Endothelial cell (in vitro differentiated cells): ENCODE measurements at regions not wholly inside any gene's neighbourhood (a gene's known extent, or its start where the extent isn't known, plus 50 kb on each side); places are given as distances from the start of the nearest gene placed in this dataset.

Experiments
- DNase-seq: peaks from one replicate; pipeline ENCODE4 v3.0.0; 2021; ENCODE audit warnings: low spot score
- H3K27ac Mint-ChIP-seq: one replicate; pipeline ENCODE4 v1.8.0; 2021; ENCODE audit warnings: mixed read lengths, inconsistent platforms; ENCODE audit not compliant: unreplicated experiment
- H3K27me3 Mint-ChIP-seq: one replicate; pipeline ENCODE4 v1.8.0; 2021; ENCODE audit warnings: mild to moderate bottlenecking, moderate library complexity, mixed read lengths, inconsistent platforms; ENCODE audit not compliant: unreplicated experiment
- H3K36me3 Mint-ChIP-seq: one replicate; pipeline ENCODE4 v1.8.0; 2021; ENCODE audit warnings: mild to moderate bottlenecking, low read depth, mixed read lengths, inconsistent platforms; ENCODE audit not compliant: unreplicated experiment
- H3K4me1 Mint-ChIP-seq: one replicate; pipeline ENCODE4 v1.8.0; 2021; ENCODE audit warnings: mild to moderate bottlenecking, mixed read lengths, inconsistent platforms; ENCODE audit not compliant: unreplicated experiment
- H3K4me3 Mint-ChIP-seq: one replicate; pipeline ENCODE4 v1.8.0; 2021; ENCODE audit warnings: mild to moderate bottlenecking, mixed read lengths, inconsistent platforms; ENCODE audit not compliant: unreplicated experiment
- H3K9me3 Mint-ChIP-seq: one replicate; pipeline ENCODE4 v1.8.0; 2021; ENCODE audit warnings: mixed read lengths, inconsistent platforms; ENCODE audit not compliant: unreplicated experiment
- TF ChIP-seq, protein P1 (sequence below): fragments of 200-600 bp; sonication (generic); IDR thresholded peaks from one replicate; pipeline ENCODE4 v1.5.0; 2021; ENCODE audit warnings: antibody characterized with exemption; ENCODE audit not compliant: unreplicated experiment

DNA sequence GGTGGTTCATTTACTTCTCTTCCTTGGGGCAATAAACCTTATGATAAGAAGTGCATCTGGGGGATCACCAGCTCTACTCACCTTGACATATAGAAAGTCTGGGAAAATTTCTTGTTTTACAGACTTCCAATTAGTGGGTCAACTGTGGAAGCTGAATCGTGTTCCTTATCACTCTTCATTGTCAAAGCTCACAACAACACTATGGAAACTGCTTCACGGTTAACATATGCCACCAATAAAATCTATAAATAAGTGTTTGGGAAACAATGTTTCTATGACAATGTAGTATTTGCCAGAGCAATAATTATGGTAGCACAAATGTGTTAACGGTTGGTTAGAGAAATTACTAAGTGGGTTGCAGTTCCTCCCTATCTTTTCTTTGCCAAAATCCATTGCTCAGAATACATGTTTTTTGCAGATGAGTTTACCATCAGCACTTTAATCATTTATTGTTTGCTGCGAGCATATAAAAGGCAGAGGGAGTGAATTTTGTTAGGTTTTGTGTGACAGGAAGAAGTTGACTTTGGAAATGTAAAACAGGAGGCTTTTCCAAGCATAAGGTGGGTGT is 321.8 kb downstream of the RFC3 start:
- H3K4me3 Mint-ChIP-seq, result no peak overlapping the region
- no peaks in the 10 kb centered on the region for H3K36me3 Mint-ChIP-seq
- H3K27me3 Mint-ChIP-seq, result peaks cover 1% of the 10 kb centered on the region
- no peaks in the 10 kb centered on the region for H3K4me1 Mint-ChIP-seq
- DNase-seq, result no peak
- TF ChIP-seq, protein P1, sequence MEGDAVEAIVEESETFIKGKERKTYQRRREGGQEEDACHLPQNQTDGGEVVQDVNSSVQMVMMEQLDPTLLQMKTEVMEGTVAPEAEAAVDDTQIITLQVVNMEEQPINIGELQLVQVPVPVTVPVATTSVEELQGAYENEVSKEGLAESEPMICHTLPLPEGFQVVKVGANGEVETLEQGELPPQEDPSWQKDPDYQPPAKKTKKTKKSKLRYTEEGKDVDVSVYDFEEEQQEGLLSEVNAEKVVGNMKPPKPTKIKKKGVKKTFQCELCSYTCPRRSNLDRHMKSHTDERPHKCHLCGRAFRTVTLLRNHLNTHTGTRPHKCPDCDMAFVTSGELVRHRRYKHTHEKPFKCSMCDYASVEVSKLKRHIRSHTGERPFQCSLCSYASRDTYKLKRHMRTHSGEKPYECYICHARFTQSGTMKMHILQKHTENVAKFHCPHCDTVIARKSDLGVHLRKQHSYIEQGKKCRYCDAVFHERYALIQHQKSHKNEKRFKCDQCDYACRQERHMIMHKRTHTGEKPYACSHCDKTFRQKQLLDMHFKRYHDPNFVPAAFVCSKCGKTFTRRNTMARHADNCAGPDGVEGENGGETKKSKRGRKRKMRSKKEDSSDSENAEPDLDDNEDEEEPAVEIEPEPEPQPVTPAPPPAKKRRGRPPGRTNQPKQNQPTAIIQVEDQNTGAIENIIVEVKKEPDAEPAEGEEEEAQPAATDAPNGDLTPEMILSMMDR, result no peak
- H3K9me3 Mint-ChIP-seq, result no peaks in the 10 kb centered on the region
- H3K27ac Mint-ChIP-seq, result no peak overlapping the region

DNA sequence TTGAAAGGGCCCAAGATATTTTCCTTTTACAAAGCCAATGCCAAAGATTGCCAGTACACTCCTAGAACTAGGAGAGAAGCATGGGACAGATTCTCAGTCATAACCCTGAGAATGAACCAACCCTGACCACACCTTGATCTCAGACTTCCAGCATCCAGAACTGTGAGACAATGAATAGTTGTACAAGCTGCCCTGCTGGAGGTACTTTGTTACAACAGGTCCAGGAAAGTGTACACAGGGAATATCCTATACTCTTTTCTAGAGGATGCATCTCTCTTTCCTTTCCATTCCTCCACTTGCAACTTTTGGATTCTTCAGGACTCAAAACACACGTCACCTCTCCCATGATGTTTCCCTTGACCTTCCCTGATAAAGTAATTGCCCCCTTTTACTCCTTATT is 325.7 kb downstream of the RFC3 start:
- H3K27me3 Mint-ChIP-seq, result peaks cover 1% of the 10 kb centered on the region
- H3K9me3 Mint-ChIP-seq, result no peaks in the 10 kb centered on the region
- no peak for DNase-seq
- H3K4me1 Mint-ChIP-seq, result no peaks in the 10 kb centered on the region
- H3K4me3 Mint-ChIP-seq, result no peak overlapping the region
- no peak overlapping the region for H3K27ac Mint-ChIP-seq
- no peaks in the 10 kb centered on the region for H3K36me3 Mint-ChIP-seq
- TF ChIP-seq, protein P1, result no peak

DNA sequence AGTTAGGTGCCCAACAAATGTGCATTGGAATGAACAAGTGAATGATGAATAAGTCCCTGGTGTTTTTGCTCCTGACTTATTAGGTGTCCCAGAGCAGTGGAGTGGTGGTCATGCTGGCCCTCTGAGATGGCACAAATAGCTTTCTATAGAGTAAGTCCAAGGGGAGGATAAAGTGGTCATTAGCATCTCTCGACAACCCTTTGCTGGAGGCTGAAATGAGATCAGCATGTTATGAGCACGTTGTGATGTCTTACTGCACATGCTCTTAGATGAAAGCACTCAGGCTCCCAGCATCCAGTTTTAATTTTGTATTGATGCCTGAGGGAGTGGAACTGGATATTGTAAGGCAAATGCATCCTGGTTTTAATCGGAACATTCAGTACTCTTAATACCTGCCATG is 326.2 kb downstream of the RFC3 start:
- TF ChIP-seq, protein P1, result no peak
- H3K4me1 Mint-ChIP-seq, result no peaks in the 10 kb centered on the region
- H3K9me3 Mint-ChIP-seq, result no peaks in the 10 kb centered on the region

DNA sequence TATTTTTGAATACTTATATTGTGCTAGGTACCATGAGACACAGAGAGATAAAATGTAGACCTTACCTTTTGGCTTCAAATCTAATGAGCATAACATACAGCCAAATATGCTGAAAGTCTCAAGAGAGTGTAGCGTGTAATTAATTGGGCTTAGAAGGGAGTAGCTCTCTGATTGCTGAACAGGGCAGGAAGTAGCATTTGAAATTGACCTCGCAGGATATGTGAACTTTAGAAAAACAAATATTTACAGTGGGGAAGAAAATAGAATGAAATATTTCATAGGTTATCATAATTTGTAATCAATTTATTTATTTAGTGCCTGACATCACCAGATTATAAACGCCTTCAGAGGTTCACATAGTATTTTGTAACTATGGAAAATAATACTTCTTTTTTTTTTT is 327.1 kb downstream of the RFC3 start:
- TF ChIP-seq, protein P1, result no peak
- no peaks in the 10 kb centered on the region for H3K4me1 Mint-ChIP-seq
- peaks cover 1% of the 10 kb centered on the region for H3K27me3 Mint-ChIP-seq

More for the DNA sequence above, 326.2 kb downstream of the RFC3 start:
- no peak for DNase-seq
- Mint-ChIP-seq H3K4me3 (no peak overlapping the region), H3K27ac (no peak overlapping the region), H3K36me3 (no peaks in the 10 kb centered on the region), H3K27me3 (peaks cover 1% of the 10 kb centered on the region)

DNA sequence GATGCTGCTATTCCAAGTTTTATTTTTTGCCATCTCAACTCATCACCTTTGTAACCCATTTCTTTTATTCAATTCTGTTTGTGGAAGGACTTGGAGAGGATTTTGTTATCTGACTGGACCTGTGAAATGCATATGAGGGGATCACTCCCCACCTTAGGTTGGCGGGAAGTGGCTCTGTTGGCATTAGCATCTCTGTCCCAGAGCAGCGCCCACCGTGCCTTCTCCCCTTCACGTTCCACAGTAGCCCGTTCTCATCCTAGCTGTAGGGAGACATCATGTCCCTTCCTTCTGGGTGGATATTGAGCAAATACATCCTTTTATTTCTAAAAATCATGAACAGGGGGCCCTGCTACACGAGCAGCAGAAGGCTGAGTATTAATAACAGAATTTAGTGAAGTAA is 330.4 kb downstream of the RFC3 start:
- no peak for DNase-seq
- Mint-ChIP-seq H3K27me3 (no peaks in the 10 kb centered on the region), H3K36me3 (no peaks in the 10 kb centered on the region), H3K4me3 (no peak overlapping the region), H3K4me1 (peaks cover under 1% of the 10 kb centered on the region), H3K9me3 (no peaks in the 10 kb centered on the region), H3K27ac (no peak overlapping the region)
- TF ChIP-seq, protein P1, result no peak

More for the DNA sequence above, 327.1 kb downstream of the RFC3 start:
- DNase-seq, result no peak
- no peaks in the 10 kb centered on the region for H3K9me3 Mint-ChIP-seq
- no peak overlapping the region for H3K4me3 Mint-ChIP-seq
- H3K36me3 Mint-ChIP-seq, result no peaks in the 10 kb centered on the region
- H3K27ac Mint-ChIP-seq, result no peak overlapping the region
